ENCODE measurements at regions not wholly inside any gene's neighbourhood (a gene's known extent, or its start where the extent isn't known, plus 50 kb on each side); places are given as distances from the start of the nearest gene placed in this dataset.

- no peak for DNase-seq (ENCODE audit: low spot score)
These were observed 144.9 kb downstream of the TSN start for GRCh38 chr2:121900391-121900790.

- no peak for DNase-seq (ENCODE audit: low spot score)
These were observed 146.7 kb downstream of the TSN start for GRCh38 chr2:121902171-121902591.

- no peak for DNase-seq (ENCODE audit: low spot score)
These were observed 147.2 kb downstream of the TSN start for GRCh38 chr2:121902616-121903015.

- peak; percentile 14 for DNase-seq (ENCODE audit: low spot score)
These were observed 147.7 kb downstream of the TSN start for GRCh38 chr2:121903037-121903689.

- DNase-seq (ENCODE audit: low spot score) = no peak
These were observed 149.2 kb downstream of the TSN start for GRCh38 chr2:121904656-121905055.

- no peak for DNase-seq (ENCODE audit: low spot score)
These were observed 149.8 kb downstream of the TSN start for GRCh38 chr2:121905201-121905600.

GRCh38 chr2:121906170-121906569, 150.7 kb downstream of the TSN start:
- DNase-seq (ENCODE audit: low spot score) = no peak

- DNase-seq (ENCODE audit: low spot score) = no peak
These were observed 152.5 kb downstream of the TSN start for GRCh38 chr2:121907928-121908327.

GRCh38 chr2:121910139-121910538, 154.7 kb downstream of the TSN start:
- DNase-seq (ENCODE audit: low spot score) = no peak

- DNase-seq (ENCODE audit: low spot score) = no peak
These were observed 155.6 kb downstream of the TSN start for GRCh38 chr2:121911036-121911435.

- DNase-seq (ENCODE audit: low spot score) = no peak
These were observed 161.7 kb downstream of the TSN start for GRCh38 chr2:121917143-121917542.

- DNase-seq (ENCODE audit: low spot score) = no peak
These were observed 162.8 kb downstream of the TSN start for GRCh38 chr2:121918231-121918630.

- no peak for DNase-seq (ENCODE audit: low spot score)
These were observed 164.4 kb downstream of the TSN start for GRCh38 chr2:121919803-121920202.

- no peak for DNase-seq (ENCODE audit: low spot score)
These were observed 170.0 kb downstream of the TSN start for GRCh38 chr2:121925466-121925865.

GRCh38 chr2:121943285-121943684, 187.8 kb downstream of the TSN start:
- DNase-seq (ENCODE audit: low spot score) = no peak

GRCh38 chr2:121944072-121944831, 188.8 kb downstream of the TSN start:
- DNase-seq (ENCODE audit: low spot score) = no peak

GRCh38 chr2:121947674-121948073, 192.2 kb downstream of the TSN start:
- DNase-seq (ENCODE audit: low spot score) = no peak

- no peak for DNase-seq (ENCODE audit: low spot score)
These were observed 193.8 kb downstream of the TSN start for GRCh38 chr2:121949271-121949670.

GRCh38 chr2:121955426-121955825, 200.0 kb downstream of the TSN start:
- no peak for DNase-seq (ENCODE audit: low spot score)

- DNase-seq (ENCODE audit: low spot score) = no peak
These were observed 200.4 kb downstream of the TSN start for GRCh38 chr2:121955872-121956271.

- DNase-seq (ENCODE audit: low spot score) = no peak
These were observed 204.8 kb downstream of the TSN start for GRCh38 chr2:121960251-121960650.

- no peak for DNase-seq (ENCODE audit: low spot score)
These were observed 206.3 kb downstream of the TSN start for GRCh38 chr2:121961761-121962160.

- DNase-seq (ENCODE audit: low spot score) = no peak
These were observed 210.2 kb downstream of the TSN start for GRCh38 chr2:121965661-121966060.

GRCh38 chr2:121966663-121967062, 211.2 kb downstream of the TSN start:
- DNase-seq (ENCODE audit: low spot score) = no peak

Data from SW480 (cell line).